H9 (cell line): ENCODE measurements at regions not wholly inside any gene's neighbourhood (a gene's known extent, or its start where the extent isn't known, plus 50 kb on each side); places are given as distances from the start of the nearest gene placed in this dataset.

Experiments
- DNase-seq: peaks from one replicate; pipeline ENCODE4 v3.0.0-alpha.2; 2017
- H2AFZ ChIP-seq: one replicate; pipeline ENCODE4 v1.6.1; 2013; ENCODE audit warnings: mild to moderate bottlenecking, low read length, control low read depth, moderate library complexity
- H2AK5ac ChIP-seq: 2 replicates; pipeline ENCODE4 v1.6.1; 2013; ENCODE audit warnings: low read length, control low read depth, mixed read lengths; ENCODE audit not compliant: insufficient read length
- H2BK120ac ChIP-seq: one replicate; pipeline ENCODE4 v1.6.1; 2013; ENCODE audit warnings: low read depth, mild to moderate bottlenecking, low read length, control low read depth, inconsistent platforms; ENCODE audit not compliant: poor library complexity, severe bottlenecking
- H2BK12ac ChIP-seq: 2 replicates; pipeline ENCODE4 v1.6.1; 2013; ENCODE audit warnings: low read length, control low read depth, mixed read lengths, low read depth; ENCODE audit not compliant: insufficient read length
- H2BK15ac ChIP-seq: 2 replicates; pipeline ENCODE4 v1.6.1; 2013; ENCODE audit warnings: low read depth, low read length, control low read depth
- H2BK20ac ChIP-seq: one replicate; pipeline ENCODE4 v1.6.1; 2013; ENCODE audit warnings: low read depth, mild to moderate bottlenecking, low read length, control low read depth, inconsistent platforms; ENCODE audit not compliant: poor library complexity, severe bottlenecking
- H2BK5ac ChIP-seq: 2 replicates; pipeline ENCODE4 v1.6.1; 2013; ENCODE audit warnings: low read length, control low read depth, mixed read lengths; ENCODE audit not compliant: insufficient read length
- H3K14ac ChIP-seq: 2 replicates; pipeline ENCODE4 v1.6.1; 2013; ENCODE audit warnings: low read length, control low read depth; ENCODE audit not compliant: insufficient read depth
- H3K18ac ChIP-seq: 2 replicates; pipeline ENCODE4 v1.6.1; 2013; ENCODE audit warnings: low read depth, mild to moderate bottlenecking, mixed read lengths, low read length, control low read depth; ENCODE audit not compliant: insufficient read length
- H3K23ac ChIP-seq: 2 replicates; pipeline ENCODE4 v1.6.1; 2013; ENCODE audit warnings: low read length, control low read depth, mixed read lengths, low read depth; ENCODE audit not compliant: insufficient read length
- H3K23me2 ChIP-seq: 2 replicates; pipeline ENCODE4 v1.6.1; 2013; ENCODE audit warnings: low read depth, mild to moderate bottlenecking, mixed read lengths, low read length, control low read depth; ENCODE audit not compliant: insufficient read length, poor library complexity, severe bottlenecking
- H3K27ac ChIP-seq: 2 replicates; pipeline ENCODE4 v1.5.1; 2013; ENCODE audit warnings: low read length, control low read depth, mixed read lengths, low read depth; ENCODE audit not compliant: insufficient read length
- H3K27me3 ChIP-seq: 2 replicates; pipeline ENCODE4 v1.6.1; 2013; ENCODE audit warnings: low read length, control low read depth, inconsistent platforms; ENCODE audit not compliant: insufficient read depth
- H3K4ac ChIP-seq: 2 replicates; pipeline ENCODE4 v1.6.1; 2013; ENCODE audit warnings: low read depth, mild to moderate bottlenecking, control low read depth, inconsistent platforms, low read length, moderate library complexity
- H3K4me1 ChIP-seq: 2 replicates; pipeline ENCODE4 v1.6.1; 2013; ENCODE audit warnings: low read length, control low read depth, inconsistent platforms; ENCODE audit not compliant: insufficient read depth
- H3K4me2 ChIP-seq: 2 replicates; pipeline ENCODE4 v1.6.1; 2013; ENCODE audit warnings: low read length, control low read depth, mixed read lengths; ENCODE audit not compliant: insufficient read length, insufficient read depth
- H3K56ac ChIP-seq: 2 replicates; pipeline ENCODE4 v1.6.1; 2013; ENCODE audit warnings: low read depth, mild to moderate bottlenecking, mixed read lengths, low read length, control low read depth; ENCODE audit not compliant: insufficient read length
- H3K79me1 ChIP-seq: 2 replicates; pipeline ENCODE4 v1.6.1; 2013; ENCODE audit warnings: low read depth, mild to moderate bottlenecking, moderate library complexity, low read length, control low read depth, inconsistent platforms; ENCODE audit not compliant: insufficient read depth, poor library complexity, severe bottlenecking
- H3K79me2 ChIP-seq: 2 replicates; pipeline ENCODE4 v1.6.1; 2013; ENCODE audit warnings: low read length, control low read depth, inconsistent platforms; ENCODE audit not compliant: insufficient read depth
- H3K9ac ChIP-seq: 2 replicates; pipeline ENCODE4 v1.6.1; 2013; ENCODE audit warnings: low read length, control low read depth, mixed read lengths; ENCODE audit not compliant: insufficient read length; ENCODE audit errors: extremely low read depth
- H3K9me3 ChIP-seq: one replicate; pipeline ENCODE4 v1.6.1; 2013; ENCODE audit warnings: low read depth, low read length, inconsistent platforms; ENCODE audit not compliant: control insufficient read depth
- H3T11ph ChIP-seq: one replicate; pipeline ENCODE4 v1.6.1; 2013; ENCODE audit warnings: mild to moderate bottlenecking, low read length, control low read depth, inconsistent platforms
- H4K20me1 ChIP-seq: one replicate; pipeline ENCODE4 v1.6.1; 2013; ENCODE audit not compliant: control insufficient read depth, insufficient read length, insufficient read depth
- H4K5ac ChIP-seq: 2 replicates; pipeline ENCODE4 v1.6.1; 2013; ENCODE audit warnings: low read depth, mild to moderate bottlenecking, mixed read lengths, low read length, control low read depth; ENCODE audit not compliant: insufficient read length
- H4K8ac ChIP-seq: replicated peaks from 2 replicates; pipeline ENCODE4 v1.6.1; 2013; ENCODE audit warnings: low read length, control low read depth, mixed read lengths, low read depth; ENCODE audit not compliant: insufficient read length
- H4K91ac ChIP-seq: 2 replicates; pipeline ENCODE4 v1.6.1; 2013; ENCODE audit warnings: low read depth, mild to moderate bottlenecking, moderate library complexity, mixed read lengths, low read length, control low read depth; ENCODE audit not compliant: insufficient read length
- H3K27ac Mint-ChIP-seq, 3 experiments: 2 replicates in 2 of 3; 3 replicates in 1 of 3; pipeline ENCODE4 v1.8.0; 2020 to 2021; ENCODE audit warnings: mixed read lengths in 3 of 3, mild to moderate bottlenecking in 1 of 3, moderate library complexity in 1 of 3
- H3K27me3 Mint-ChIP-seq: 2 replicates; pipeline ENCODE4 v1.8.0; 2021; ENCODE audit warnings: low read depth, mild to moderate bottlenecking, moderate library complexity, mixed read lengths
- H3K36me3 Mint-ChIP-seq, 3 experiments: 2 replicates in 2 of 3; 3 replicates in 1 of 3; pipeline ENCODE4 v1.8.0; 2020 to 2021; ENCODE audit warnings: low read depth in 3 of 3, mixed read lengths in 3 of 3; ENCODE audit not compliant: insufficient read depth in 1 of 3
- H3K4me1 Mint-ChIP-seq, 2 experiments: 2 replicates each; pipeline ENCODE4 v1.8.0; 2020; ENCODE audit warnings: mixed read lengths in 2 of 2
- H3K4me3 Mint-ChIP-seq, 2 experiments: 2 replicates in 1 of 2; 3 replicates in 1 of 2; pipeline ENCODE4 v1.8.0; 2020 to 2021; ENCODE audit warnings: mild to moderate bottlenecking in 2 of 2, mixed read lengths in 2 of 2, moderate library complexity in 1 of 2
- H3K9me3 Mint-ChIP-seq, 2 experiments: 2 replicates in 1 of 2; 3 replicates in 1 of 2; pipeline ENCODE4 v1.8.0; 2020; ENCODE audit warnings: mild to moderate bottlenecking in 2 of 2, mixed read lengths in 2 of 2, moderate library complexity in 1 of 2
- TF ChIP-seq, protein P1 (sequence below): fragments of 200-600 bp; sonication (generic); conservative IDR thresholded peaks from 3 replicates; pipeline ENCODE4 v1.8.0; 2021; ENCODE audit warnings: antibody characterized with exemption, mild to moderate bottlenecking

- no peaks in the 10 kb centered on the region for H3K4me1 ChIP-seq
- no peaks in the 10 kb centered on the region for H3K79me1 ChIP-seq
- no peak overlapping the region for H3K9ac ChIP-seq
- TF ChIP-seq, protein P1, sequence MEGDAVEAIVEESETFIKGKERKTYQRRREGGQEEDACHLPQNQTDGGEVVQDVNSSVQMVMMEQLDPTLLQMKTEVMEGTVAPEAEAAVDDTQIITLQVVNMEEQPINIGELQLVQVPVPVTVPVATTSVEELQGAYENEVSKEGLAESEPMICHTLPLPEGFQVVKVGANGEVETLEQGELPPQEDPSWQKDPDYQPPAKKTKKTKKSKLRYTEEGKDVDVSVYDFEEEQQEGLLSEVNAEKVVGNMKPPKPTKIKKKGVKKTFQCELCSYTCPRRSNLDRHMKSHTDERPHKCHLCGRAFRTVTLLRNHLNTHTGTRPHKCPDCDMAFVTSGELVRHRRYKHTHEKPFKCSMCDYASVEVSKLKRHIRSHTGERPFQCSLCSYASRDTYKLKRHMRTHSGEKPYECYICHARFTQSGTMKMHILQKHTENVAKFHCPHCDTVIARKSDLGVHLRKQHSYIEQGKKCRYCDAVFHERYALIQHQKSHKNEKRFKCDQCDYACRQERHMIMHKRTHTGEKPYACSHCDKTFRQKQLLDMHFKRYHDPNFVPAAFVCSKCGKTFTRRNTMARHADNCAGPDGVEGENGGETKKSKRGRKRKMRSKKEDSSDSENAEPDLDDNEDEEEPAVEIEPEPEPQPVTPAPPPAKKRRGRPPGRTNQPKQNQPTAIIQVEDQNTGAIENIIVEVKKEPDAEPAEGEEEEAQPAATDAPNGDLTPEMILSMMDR = no peak
- H3K56ac ChIP-seq = no peak overlapping the region
- H4K20me1 ChIP-seq = no peaks in the 10 kb centered on the region
- H3K27ac Mint-ChIP-seq = no peak overlapping the region
- H3K4me3 Mint-ChIP-seq = no peak overlapping the region
- no peak overlapping the region for H2AFZ ChIP-seq
- H2BK20ac ChIP-seq = no peak overlapping the region
- H4K5ac ChIP-seq = no peak overlapping the region
- peaks cover 12 to 17% of the 10 kb centered on the region in 2 experiments for H3K9me3 Mint-ChIP-seq
- no peak overlapping the region for H2BK15ac ChIP-seq
- no peak overlapping the region for H3K27ac ChIP-seq
- no peak overlapping the region for H3K23ac ChIP-seq
- H3K4ac ChIP-seq = no peak overlapping the region
- no peak overlapping the region for H2AK5ac ChIP-seq
- H4K8ac ChIP-seq = no peak overlapping the region
- no peak overlapping the region for H2BK120ac ChIP-seq
- H3K18ac ChIP-seq = no peak overlapping the region
- no peaks in the 10 kb centered on the region for H3K79me2 ChIP-seq
- no peaks in the 10 kb centered on the region for H3K27me3 ChIP-seq
- no peak overlapping the region for H2BK5ac ChIP-seq
- DNase-seq = no peak
- H3K4me2 ChIP-seq = no peak overlapping the region
- H3T11ph ChIP-seq = no peak overlapping the region
- H2BK12ac ChIP-seq = no peak overlapping the region
- no peaks in the 10 kb centered on the region for H3K27me3 Mint-ChIP-seq
- no peak overlapping the region for H4K91ac ChIP-seq
- H3K9me3 ChIP-seq = no peaks in the 10 kb centered on the region
- peaks cover 8 to 15% (median 9%) of the 10 kb centered on the region in 3 experiments; a peak in 5 of 7 replicates for H3K36me3 Mint-ChIP-seq
- no peak overlapping the region for H3K14ac ChIP-seq
- H3K4me1 Mint-ChIP-seq = no peaks in the 10 kb centered on the region
- H3K23me2 ChIP-seq = no peaks in the 10 kb centered on the region
Measured at GRCh38 chr2:126048719-126049118, 607.2 kb upstream of the GYPC start.
